HCT116 (cell line): ENCODE measurements at regions not wholly inside any gene's neighbourhood (a gene's known extent, or its start where the extent isn't known, plus 50 kb on each side); places are given as distances from the start of the nearest gene placed in this dataset.

Source experiments
- ATAC-seq: fragments of 200-7000 bp; cut with Tn5 transposase; 2 replicates; pipeline ENCODE4 v1.9.1; 2020; ENCODE audit warnings: mild to moderate bottlenecking, moderate library complexity
- BruUV-seq: library from RNA; stranded (reverse); fragments of 400-500 nt; replicated peaks from 2 replicates; lab custom pipeline; 2021; lab: Mats Ljungman, UMichigan
- CTCF ChIA-PET: fragments of 300-600 bp; sonication (Branson Sonifier 250); formaldehyde crosslinking; loops from one replicate; lab custom pipeline; 2021; ENCODE audit warnings: antibody characterized with exemption; lab: Charles Lee
- POLR2A ChIA-PET: fragments of 300-600, 350-600 bp; sonication (Branson Sonifier 250); formaldehyde crosslinking; loops from one replicate; lab custom pipeline; 2021; ENCODE audit warnings: antibody characterized with exemption; lab: Charles Lee
- RAD21 ChIA-PET, 2 experiments: fragments of 300-600 bp; sonication (Branson Sonifier 250); formaldehyde crosslinking; loops; one replicate each; lab custom pipeline; 2023; ENCODE audit warnings: low total read pairs in 2 of 2; ENCODE audit not compliant: uncharacterized antibody in 2 of 2, unreplicated experiment in 2 of 2, low non-redundant PET in 1 of 2; lab: Charles Lee
- DNase-seq: peaks from one replicate; pipeline ENCODE4 v3.0.0-alpha.2; 2010; ENCODE audit warnings: low read depth, low spot score
- H2AFZ ChIP-seq: fragments of 200-600 bp; shearing (Covaris generic), sonication (generic); 2 replicates; pipeline ENCODE4 v1.6.1; 2017; ENCODE audit warnings: low read depth, mixed run types, mixed read lengths, antibody characterized with exemption, low read length; ENCODE audit not compliant: poor library complexity, severe bottlenecking
- H3K27ac ChIP-seq: 2 replicates; pipeline ENCODE4 v1.5.1; 2012; ENCODE audit warnings: low read depth, low read length
- H3K27me3 ChIP-seq: fragments of 200-600 bp; sonication (generic); 2 replicates; pipeline ENCODE4 v1.6.1; 2016; ENCODE audit warnings: mixed run types, low read length, mixed read lengths; ENCODE audit not compliant: insufficient read depth
- H3K36me3 ChIP-seq, 2 experiments: fragments of 200-500 bp in 1 of 2; fragments of 200-600 bp in 1 of 2; sonication (Bioruptor generic) in 1 of 2; sonication (generic) in 1 of 2; 2 replicates each; pipeline versions ENCODE4 v1.5.1 to v1.6.1; 2014 to 2016; ENCODE audit warnings: low read length in 2 of 2, inconsistent platforms in 1 of 2, mixed read lengths in 1 of 2, mixed run types in 1 of 2; ENCODE audit not compliant: insufficient read depth in 2 of 2, control insufficient read depth in 1 of 2
- H3K4me1 ChIP-seq, 2 experiments: fragments of 200-600 bp in 1 of 2; sonication (generic) in 1 of 2; 2 replicates each; pipeline versions ENCODE4 v1.5.1 to v1.6.1; 2012 to 2017; ENCODE audit warnings: low read length in 2 of 2, inconsistent platforms in 1 of 2, mild to moderate bottlenecking in 1 of 2, mixed read lengths in 1 of 2, mixed run types in 1 of 2, moderate library complexity in 1 of 2; ENCODE audit not compliant: insufficient read depth in 2 of 2, control insufficient read depth in 1 of 2
- H3K4me2 ChIP-seq: fragments of 200-600 bp; sonication (generic); 2 replicates; pipeline ENCODE4 v1.6.1; 2017; ENCODE audit warnings: mixed run types, low read length, mixed read lengths
- H3K4me3 ChIP-seq, 2 experiments: fragments of 200-600 bp in 1 of 2; sonication (generic) in 1 of 2; replicated peaks in 1 of 2; 2 replicates each; pipeline ENCODE4 v1.5.1; 2011 to 2016; ENCODE audit warnings: low read length in 2 of 2, control low read depth in 1 of 2, low read depth in 1 of 2, mild to moderate bottlenecking in 1 of 2, mixed read lengths in 1 of 2, mixed run types in 1 of 2
- H3K79me2 ChIP-seq: fragments of 200-600 bp; sonication (generic); 2 replicates; pipeline ENCODE4 v1.6.1; 2017; ENCODE audit warnings: mild to moderate bottlenecking, mixed run types, low read length, moderate library complexity, mixed read lengths; ENCODE audit not compliant: insufficient read depth
- H3K9ac ChIP-seq: fragments of 200-600 bp; sonication (generic); 2 replicates; pipeline ENCODE4 v1.6.1; 2016; ENCODE audit warnings: low read length, mixed read lengths
- H3K9me2 ChIP-seq: fragments of 200-600 bp; sonication (generic), shearing (Covaris generic); 2 replicates; pipeline ENCODE4 v1.6.1; 2017; ENCODE audit warnings: mixed run types, mild to moderate bottlenecking, moderate library complexity; ENCODE audit not compliant: insufficient read depth
- H3K9me3 ChIP-seq, 2 experiments: fragments of 200-500 bp in 1 of 2; fragments of 200-600 bp in 1 of 2; sonication (Bioruptor generic) in 1 of 2; sonication (generic) in 1 of 2; 2 replicates each; pipeline ENCODE4 v1.6.1; 2014 to 2017; ENCODE audit warnings: low read length in 2 of 2, mixed read lengths in 2 of 2, inconsistent platforms in 1 of 2, low read depth in 1 of 2, mild to moderate bottlenecking in 1 of 2, mixed run types in 1 of 2, moderate library complexity in 1 of 2; ENCODE audit not compliant: control insufficient read depth in 1 of 2, insufficient read depth in 1 of 2
- H4K20me1 ChIP-seq: fragments of 200-600 bp; sonication (generic), shearing (Covaris generic); 2 replicates; pipeline ENCODE4 v1.6.1; 2017; ENCODE audit warnings: mixed run types, mild to moderate bottlenecking, moderate library complexity; ENCODE audit not compliant: insufficient read depth
- CBX3 ChIP-seq: IDR thresholded peaks from 2 replicates; pipeline ENCODE4 v1.6.1; 2012; ENCODE audit warnings: low read depth
- CEBPB ChIP-seq: IDR thresholded peaks from 2 replicates; pipeline ENCODE4 v1.6.1; 2012; ENCODE audit warnings: low read depth
- EGR1 ChIP-seq: IDR thresholded peaks from 2 replicates; pipeline ENCODE4 v1.6.1; 2012; ENCODE audit warnings: low read depth
- EZH2 ChIP-seq: fragments of 200-600 bp; sonication (generic); IDR thresholded peaks from 2 replicates; pipeline ENCODE4 v1.6.1; 2017; ENCODE audit warnings: antibody characterized with exemption, mixed run types
- EZH2phosphoT487 ChIP-seq: fragments of 200-600 bp; IDR thresholded peaks from 2 replicates; pipeline ENCODE4 v1.6.1; 2018; ENCODE audit warnings: antibody characterized with exemption, borderline replicate concordance
- JUND ChIP-seq: IDR thresholded peaks from 2 replicates; pipeline ENCODE4 v1.6.1; 2012
- MAX ChIP-seq: IDR thresholded peaks from 2 replicates; pipeline ENCODE4 v1.6.1; 2012
- POLR2A ChIP-seq: IDR thresholded peaks from 2 replicates; pipeline ENCODE4 v1.7.0; 2011; ENCODE audit warnings: borderline replicate concordance; ENCODE audit not compliant: insufficient read depth, insufficient read length; ENCODE audit errors: extremely low read depth
- POLR2AphosphoS5 ChIP-seq: IDR thresholded peaks from 2 replicates; pipeline ENCODE4 v1.6.1; 2011; ENCODE audit warnings: mild to moderate bottlenecking, low read depth, low read length, moderate library complexity
- REST ChIP-seq: IDR thresholded peaks from 2 replicates; pipeline ENCODE4 v1.6.1; 2012; ENCODE audit warnings: low read depth
- SIN3A ChIP-seq: IDR thresholded peaks from 2 replicates; pipeline ENCODE4 v1.6.1; 2012; ENCODE audit warnings: low read depth
- SP1 ChIP-seq: IDR thresholded peaks from 2 replicates; pipeline ENCODE4 v1.6.1; 2012; ENCODE audit warnings: low read depth
- YY1 ChIP-seq: IDR thresholded peaks from 2 replicates; pipeline ENCODE4 v1.6.1; 2011; ENCODE audit warnings: low read length, low read depth, moderate library complexity, mild to moderate bottlenecking; ENCODE audit not compliant: insufficient replicate concordance; ENCODE audit errors: extremely low read depth
- ZBTB33 ChIP-seq: IDR thresholded peaks from 2 replicates; pipeline ENCODE4 v1.6.1; 2011; ENCODE audit warnings: mild to moderate bottlenecking, low read length, moderate library complexity; ENCODE audit not compliant: insufficient replicate concordance; ENCODE audit errors: extremely low read depth
- ZFX ChIP-seq: fragments of 450-650 bp; IDR thresholded peaks from 2 replicates; pipeline ENCODE4 v1.6.1; 2017
- ZNF274 ChIP-seq: fragments of 200-500 bp; sonication (Bioruptor generic); IDR thresholded peaks from 2 replicates; pipeline ENCODE4 v1.6.1; 2014; ENCODE audit warnings: mild to moderate bottlenecking, low read depth, low read length, inconsistent platforms
- intact Hi-C: fragments of 100-400 bp; cut with micrococcal nuclease; formaldehyde crosslinking; loops from 2 replicates; pipeline ENCODE4 v1.10.0; 2022

- TF ChIP-seq YY1 = no peak
- no peak for TF ChIP-seq CBX3
- TF ChIP-seq EZH2 = no peak
- no peak for TF ChIP-seq MAX
- no peak for TF ChIP-seq ZNF274
- no peak for TF ChIP-seq EZH2phosphoT487
- TF ChIP-seq ZBTB33 = no peak
- no peak for TF ChIP-seq SIN3A
- TF ChIP-seq SP1 = no peak
- no peak for TF ChIP-seq CEBPB
- TF ChIP-seq EGR1 = no peak
- no peak for TF ChIP-seq ZFX
- no peak for TF ChIP-seq REST
- no peak for TF ChIP-seq JUND
- TF ChIP-seq POLR2AphosphoS5 = no peak
- TF ChIP-seq POLR2A = no peak
- ChIA-PET RAD21 (no interaction called here), CTCF (interaction anchor here (0.7 kb wide), 1 partner anchor 11 kb away, joined by 4 read pairs; no protein-coding TSS in a partner anchor), POLR2A (no interaction called here)
- Histone ChIP-seq H3K4me2 (no peak overlapping the region), H2AFZ (no peak overlapping the region), H3K36me3 (no peaks in the 10 kb centered on the region), H3K27me3 (no peaks in the 10 kb centered on the region), H3K4me3 (no peak overlapping the region), H3K27ac (no peak overlapping the region), H3K79me2 (no peaks in the 10 kb centered on the region), H3K9ac (no peak overlapping the region), H3K9me3 (no peaks in the 10 kb centered on the region; a peak in 1 of 4 replicates), H3K4me1 (no peaks in the 10 kb centered on the region), H4K20me1 (no peaks in the 10 kb centered on the region), H3K9me2 (no peaks in the 10 kb centered on the region)
- no peak for ATAC-seq
- no TSS peak for BruUV-seq
- no peak for DNase-seq
- intact Hi-C loops = no loop called here
Observed at GRCh38 chr1:82153272-82153629, 352.5 kb downstream of the ADGRL2 start.
